Stimulated activated CD4-positive, alpha-beta T cell treated with anti-CD3 and anti-CD28 coated beads, Interleukin-4, amount 100 ng/mL, for 4 hours (primary cell): ENCODE measurements at regions not wholly inside any gene's neighbourhood (a gene's known extent, or its start where the extent isn't known, plus 50 kb on each side); places are given as distances from the start of the nearest gene placed in this dataset.

ENCODE experiments used
- DNase-seq, 2 experiments: peaks; one replicate each; pipeline ENCODE4 v3.0.0-alpha.2; 2020

- no peak for DNase-seq
These were observed 221.8 kb downstream of the CENPF start for GRCh38 chr1:214824763-214825162.

GRCh38 chr1:214826619-214827018 is 223.6 kb downstream of the CENPF start:
- no peak for DNase-seq

- no peak for DNase-seq
These were observed 224.9 kb downstream of the CENPF start for GRCh38 chr1:214827883-214828282.

- DNase-seq, result no peak
These were observed 227.9 kb downstream of the CENPF start for GRCh38 chr1:214830941-214831340.

GRCh38 chr1:214831956-214832355 is 229.0 kb downstream of the CENPF start:
- no peak for DNase-seq

GRCh38 chr1:214833178-214833756 is 230.3 kb downstream of the CENPF start:
- no peak for DNase-seq

GRCh38 chr1:214837376-214837775 is 234.4 kb downstream of the CENPF start:
- no peak for DNase-seq

GRCh38 chr1:214838351-214838750 is 235.4 kb downstream of the CENPF start:
- no peak for DNase-seq

- no peak for DNase-seq
These were observed 237.4 kb downstream of the CENPF start for GRCh38 chr1:214840356-214840755.

GRCh38 chr1:214842856-214843255 is 239.7 kb upstream of the KCNK2 start:
- DNase-seq, result no peak

GRCh38 chr1:214843281-214843680 is 239.3 kb upstream of the KCNK2 start:
- DNase-seq, result no peak

- no peak for DNase-seq
These were observed 238.2 kb upstream of the KCNK2 start for GRCh38 chr1:214844319-214844718.

- no peak for DNase-seq
These were observed 236.3 kb upstream of the KCNK2 start for GRCh38 chr1:214846276-214846675.

- DNase-seq, result no peak
These were observed 235.3 kb upstream of the KCNK2 start for GRCh38 chr1:214847071-214847810.

GRCh38 chr1:214848101-214848500 is 234.4 kb upstream of the KCNK2 start:
- DNase-seq, result no peak

GRCh38 chr1:214850432-214851050 is 232.0 kb upstream of the KCNK2 start:
- DNase-seq, result no peak

- no peak for DNase-seq
These were observed 229.2 kb upstream of the KCNK2 start for GRCh38 chr1:214853340-214853739.

- DNase-seq, result no peak
These were observed 228.2 kb upstream of the KCNK2 start for GRCh38 chr1:214854126-214854875.

GRCh38 chr1:214856843-214857242 is 225.7 kb upstream of the KCNK2 start:
- DNase-seq, result no peak

- DNase-seq, result no peak
These were observed 224.8 kb upstream of the KCNK2 start for GRCh38 chr1:214857716-214858115.

- DNase-seq, result no peak
These were observed 222.9 kb upstream of the KCNK2 start for GRCh38 chr1:214859647-214860046.

- DNase-seq, result no peak
These were observed 220.9 kb upstream of the KCNK2 start for GRCh38 chr1:214861615-214862014.

- no peak for DNase-seq
These were observed 220.1 kb upstream of the KCNK2 start for GRCh38 chr1:214862421-214862820.
